Stomach (tissue), 8 donors: ENCODE measurements at regions not wholly inside any gene's neighbourhood (a gene's known extent, or its start where the extent isn't known, plus 50 kb on each side); places are given as distances from the start of the nearest gene placed in this dataset.

Experiments
- DNase-seq, 2 donors: peaks; one replicate each; pipeline versions ENCODE4 v3.0.0 to v3.0.0-alpha.2; 2013 to 2019
- H3K27ac ChIP-seq, 5 donors: fragments of 200-600 bp in 4 of 5; sonication (generic) in 4 of 5; one replicate each; pipeline ENCODE4 v1.5.1; 2013 to 2019; ENCODE audit warnings: mild to moderate bottlenecking in 1 of 5, moderate library complexity in 1 of 5
- H3K27me3 ChIP-seq, 3 donors: fragments of 200-600 bp; sonication (generic); one replicate each; pipeline ENCODE4 v1.5.1; 2017 to 2019; ENCODE audit warnings: mixed run types in 1 of 3
- H3K36me3 ChIP-seq, 4 donors: fragments of 200-600 bp; sonication (generic); 1 replicate in 3 of 4; 2 replicates in 1 of 4; pipeline ENCODE4 v1.5.1; 2016 to 2019
- H3K4me1 ChIP-seq, 4 donors: fragments of 200-600 bp; sonication (generic); one replicate each; pipeline ENCODE4 v1.5.1; 2016 to 2019
- H3K4me3 ChIP-seq, 4 donors: fragments of 200-600 bp; sonication (generic) in 3 of 4; one replicate each; pipeline ENCODE4 v1.5.1; 2016 to 2019; ENCODE audit warnings: mild to moderate bottlenecking in 1 of 4
- H3K9me3 ChIP-seq, 4 donors: fragments of 200-600 bp; sonication (generic); one replicate each; pipeline ENCODE4 v1.5.1; 2016 to 2019
- EP300 ChIP-seq: sonication (generic); formaldehyde crosslinking; IDR thresholded peaks from one replicate; pipeline ENCODE4 v1.6.1; 2017; ENCODE audit warnings: antibody characterized with exemption
- POLR2A ChIP-seq, 4 donors: fragments of 450-650 bp; IDR thresholded peaks; one replicate each; pipeline ENCODE4 v1.6.1; 2016; ENCODE audit warnings: antibody characterized with exemption in 4 of 4, control low read depth in 2 of 4, mild to moderate bottlenecking in 1 of 4, moderate library complexity in 1 of 4
- POLR2AphosphoS5 ChIP-seq, 3 donors: sonication (generic); formaldehyde crosslinking; IDR thresholded peaks; one replicate each; pipeline ENCODE4 v1.6.1; 2016; ENCODE audit warnings: antibody characterized with exemption in 3 of 3
- WGBS, 5 donors: extraction: QIAGEN DNeasy Blood & Tissue Kit in 3 of 5; methylation state at CpG; one replicate each; pipeline versions ENCODE4 v1.1.5 to v1.1.7; 2013 to 2018; 5-methylcytosine and 5-hydroxymethylcytosine counted together
- intact Hi-C: fragments of 100-400 bp; cut with DNase I; formaldehyde crosslinking; loops from one replicate; pipeline ENCODE4 v1.15.1; 2023; ENCODE audit warnings: low total_unique reads
- TF ChIP-seq, protein P1 (sequence below), 7 experiments: fragments of 450-650 bp in 4 of 7; fragments of 200-600 bp in 3 of 7; sonication (generic) in 3 of 7; IDR thresholded peaks; one replicate each; pipeline ENCODE4 v1.5.1; 2016 to 2019; ENCODE audit warnings: antibody characterized with exemption in 7 of 7, control low read depth in 2 of 7, mild to moderate bottlenecking in 1 of 7
- donor health status: healthy with polysubstance abuse.
- donor health status: Bipolar disorder and iron deficiency.
- donor health status: healthy.

DNA sequence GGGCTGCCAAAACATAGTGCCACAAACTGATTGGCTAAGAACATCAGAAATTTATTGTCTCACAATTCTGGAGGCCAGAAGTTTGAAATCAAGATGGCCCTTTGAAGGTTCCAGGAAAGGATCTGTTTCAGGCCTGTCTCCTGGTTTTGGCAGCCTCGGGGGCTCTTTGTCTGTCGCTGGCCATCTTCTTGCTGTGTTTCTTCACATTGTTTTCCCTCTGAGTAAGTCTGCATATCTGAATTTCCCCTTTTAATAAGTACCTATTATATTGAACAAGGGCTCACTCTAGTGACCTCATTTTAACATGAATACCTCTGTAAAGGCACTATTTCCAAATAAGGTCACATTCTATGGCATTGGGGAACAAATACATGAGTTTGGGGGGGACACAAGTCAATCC is 467.1 kb upstream of the MGAT4C start:
- H3K36me3 ChIP-seq: no peaks in the 10 kb centered on the region
- H3K27me3 ChIP-seq: no peaks in the 10 kb centered on the region
- intact Hi-C loops: no loop called here
- no peak overlapping the region for H3K4me3 ChIP-seq
- no peaks in the 10 kb centered on the region for H3K9me3 ChIP-seq
- H3K4me1 ChIP-seq: no peaks in the 10 kb centered on the region
- 61 to 77% (median 75%) methylated on average over 2 of the region's 2 CpGs for whole genome bisulfite sequencing, 5 donors
- H3K27ac ChIP-seq: no peak overlapping the region
- TF ChIP-seq POLR2AphosphoS5 (IDR thresholded peaks at IDR 0.05) (no peak), EP300 (no peak), POLR2A (IDR thresholded peaks at IDR 0.05) (no peak)
- TF ChIP-seq, protein P1, sequence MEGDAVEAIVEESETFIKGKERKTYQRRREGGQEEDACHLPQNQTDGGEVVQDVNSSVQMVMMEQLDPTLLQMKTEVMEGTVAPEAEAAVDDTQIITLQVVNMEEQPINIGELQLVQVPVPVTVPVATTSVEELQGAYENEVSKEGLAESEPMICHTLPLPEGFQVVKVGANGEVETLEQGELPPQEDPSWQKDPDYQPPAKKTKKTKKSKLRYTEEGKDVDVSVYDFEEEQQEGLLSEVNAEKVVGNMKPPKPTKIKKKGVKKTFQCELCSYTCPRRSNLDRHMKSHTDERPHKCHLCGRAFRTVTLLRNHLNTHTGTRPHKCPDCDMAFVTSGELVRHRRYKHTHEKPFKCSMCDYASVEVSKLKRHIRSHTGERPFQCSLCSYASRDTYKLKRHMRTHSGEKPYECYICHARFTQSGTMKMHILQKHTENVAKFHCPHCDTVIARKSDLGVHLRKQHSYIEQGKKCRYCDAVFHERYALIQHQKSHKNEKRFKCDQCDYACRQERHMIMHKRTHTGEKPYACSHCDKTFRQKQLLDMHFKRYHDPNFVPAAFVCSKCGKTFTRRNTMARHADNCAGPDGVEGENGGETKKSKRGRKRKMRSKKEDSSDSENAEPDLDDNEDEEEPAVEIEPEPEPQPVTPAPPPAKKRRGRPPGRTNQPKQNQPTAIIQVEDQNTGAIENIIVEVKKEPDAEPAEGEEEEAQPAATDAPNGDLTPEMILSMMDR (IDR thresholded peaks at IDR 0.05): no peak
- no peak for DNase-seq

DNA sequence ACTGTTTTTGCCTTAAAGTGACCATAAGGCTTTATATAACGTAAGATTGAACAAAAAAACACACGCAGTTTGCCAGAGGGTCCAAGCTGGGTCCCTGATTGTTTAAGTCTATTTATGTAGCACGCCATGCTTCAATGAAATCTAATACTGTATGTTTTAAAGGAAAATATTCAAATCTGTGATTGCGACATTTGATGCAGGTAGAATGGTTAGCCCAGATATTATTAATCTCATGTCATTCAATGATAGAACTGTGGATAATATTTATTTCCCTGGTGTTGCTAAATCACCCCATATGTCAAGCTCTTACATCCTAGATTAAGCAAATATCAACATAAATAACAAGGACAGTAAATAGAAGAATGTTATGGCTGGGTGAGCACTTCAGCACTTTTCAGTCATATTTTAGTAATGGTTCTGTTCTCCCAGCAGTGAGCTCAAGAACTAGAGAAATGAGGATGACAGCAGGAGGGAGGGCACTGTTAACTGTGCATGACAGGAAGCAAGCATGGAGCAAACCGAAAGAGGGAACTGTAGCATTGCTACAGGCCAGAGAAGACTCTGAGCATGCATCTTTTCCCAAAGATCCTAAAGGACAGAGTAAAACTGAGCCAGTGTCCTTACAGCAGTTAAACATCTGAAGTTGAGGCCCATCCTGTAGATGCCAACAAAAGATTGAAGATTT is 465.7 kb upstream of the MGAT4C start:
- TF ChIP-seq, protein P1 (IDR thresholded peaks at IDR 0.05): no peak
- no peak for TF ChIP-seq POLR2AphosphoS5 (IDR thresholded peaks at IDR 0.05)
- TF ChIP-seq EP300: no peak
- TF ChIP-seq POLR2A (IDR thresholded peaks at IDR 0.05): no peak
- Histone ChIP-seq H3K27me3 (no peaks in the 10 kb centered on the region), H3K36me3 (no peaks in the 10 kb centered on the region), H3K9me3 (no peaks in the 10 kb centered on the region), H3K4me1 (no peaks in the 10 kb centered on the region), H3K4me3 (no peak overlapping the region), H3K27ac (no peak overlapping the region)
- intact Hi-C loops: no loop called here
- DNase-seq: no peak
- 68 to 80% (median 77%) methylated on average over 5 of the region's 5 CpGs for whole genome bisulfite sequencing, 5 donors

DNA sequence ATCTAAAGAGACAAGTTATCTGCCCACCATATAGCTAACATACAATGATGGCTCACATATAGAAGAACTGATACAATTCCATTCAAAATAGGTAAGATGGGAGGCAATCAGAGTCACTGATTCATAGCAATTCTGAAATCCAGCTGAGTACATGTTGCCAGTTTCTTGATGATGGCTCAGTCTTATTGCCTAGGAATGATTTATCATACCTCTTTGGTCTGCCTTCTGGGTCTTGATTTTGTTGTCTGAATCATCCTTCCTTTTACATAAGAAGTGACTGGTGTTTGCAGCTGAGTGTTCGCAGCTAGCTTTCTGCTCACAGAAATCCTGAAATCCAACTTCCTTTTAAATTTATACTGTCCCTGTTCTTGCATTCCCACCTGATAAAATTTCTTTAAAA is 463.2 kb upstream of the MGAT4C start:
- no peak for TF ChIP-seq EP300
- TF ChIP-seq, protein P1 (IDR thresholded peaks at IDR 0.05): no peak
- TF ChIP-seq POLR2AphosphoS5 (IDR thresholded peaks at IDR 0.05): no peak
- no peak for TF ChIP-seq POLR2A (IDR thresholded peaks at IDR 0.05)
- 88 to 97% (median 90%) methylated on average over 1 of the region's 1 CpG for WGBS, 5 donors

DNA sequence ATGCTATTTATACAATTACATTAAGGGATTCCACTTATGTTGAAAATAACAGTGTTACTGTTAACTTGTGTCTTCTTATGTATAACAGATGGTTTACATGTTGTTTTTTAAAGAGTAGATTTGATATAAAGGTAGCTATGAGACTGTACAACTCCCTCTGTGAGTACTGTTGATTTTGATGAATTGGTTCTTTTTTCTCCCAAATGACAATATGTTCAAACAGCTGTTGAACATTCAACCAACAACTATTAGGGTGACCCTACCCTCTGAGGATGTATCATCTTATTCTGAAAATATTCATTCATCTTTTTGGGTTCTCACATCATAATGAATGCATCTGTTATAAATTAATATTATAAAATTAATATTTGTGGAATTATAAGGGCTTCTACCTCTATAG is 456.9 kb upstream of the MGAT4C start:
- no peak for DNase-seq
- intact Hi-C loops: no loop called here
- no peaks in the 10 kb centered on the region for H3K36me3 ChIP-seq
- no peak overlapping the region for H3K27ac ChIP-seq
- H3K27me3 ChIP-seq: no peaks in the 10 kb centered on the region
- peaks cover 0 to 9% (median 2%) of the 10 kb centered on the region in 4 donors for H3K9me3 ChIP-seq
- no peak overlapping the region for H3K4me3 ChIP-seq
- H3K4me1 ChIP-seq: no peaks in the 10 kb centered on the region
- TF ChIP-seq EP300: no peak
- TF ChIP-seq, protein P1 (IDR thresholded peaks at IDR 0.05): no peak
- no peak for TF ChIP-seq POLR2A (IDR thresholded peaks at IDR 0.05)
- no peak for TF ChIP-seq POLR2AphosphoS5 (IDR thresholded peaks at IDR 0.05)

More for the DNA sequence above, 463.2 kb upstream of the MGAT4C start:
- no peaks in the 10 kb centered on the region for H3K36me3 ChIP-seq
- intact Hi-C loops: no loop called here
- H3K9me3 ChIP-seq: no peaks in the 10 kb centered on the region
- no peaks in the 10 kb centered on the region for H3K27me3 ChIP-seq
- H3K4me3 ChIP-seq: no peak overlapping the region
- no peak for DNase-seq
- no peak overlapping the region for H3K27ac ChIP-seq
- H3K4me1 ChIP-seq: no peaks in the 10 kb centered on the region
